ENCODE measurements at regions not wholly inside any gene's neighbourhood (a gene's known extent, or its start where the extent isn't known, plus 50 kb on each side); places are given as distances from the start of the nearest gene placed in this dataset.

GRCh38 chr2:215753808-215754207, 259.5 kb downstream of the MREG start:
- TF ChIP-seq, protein P1, sequence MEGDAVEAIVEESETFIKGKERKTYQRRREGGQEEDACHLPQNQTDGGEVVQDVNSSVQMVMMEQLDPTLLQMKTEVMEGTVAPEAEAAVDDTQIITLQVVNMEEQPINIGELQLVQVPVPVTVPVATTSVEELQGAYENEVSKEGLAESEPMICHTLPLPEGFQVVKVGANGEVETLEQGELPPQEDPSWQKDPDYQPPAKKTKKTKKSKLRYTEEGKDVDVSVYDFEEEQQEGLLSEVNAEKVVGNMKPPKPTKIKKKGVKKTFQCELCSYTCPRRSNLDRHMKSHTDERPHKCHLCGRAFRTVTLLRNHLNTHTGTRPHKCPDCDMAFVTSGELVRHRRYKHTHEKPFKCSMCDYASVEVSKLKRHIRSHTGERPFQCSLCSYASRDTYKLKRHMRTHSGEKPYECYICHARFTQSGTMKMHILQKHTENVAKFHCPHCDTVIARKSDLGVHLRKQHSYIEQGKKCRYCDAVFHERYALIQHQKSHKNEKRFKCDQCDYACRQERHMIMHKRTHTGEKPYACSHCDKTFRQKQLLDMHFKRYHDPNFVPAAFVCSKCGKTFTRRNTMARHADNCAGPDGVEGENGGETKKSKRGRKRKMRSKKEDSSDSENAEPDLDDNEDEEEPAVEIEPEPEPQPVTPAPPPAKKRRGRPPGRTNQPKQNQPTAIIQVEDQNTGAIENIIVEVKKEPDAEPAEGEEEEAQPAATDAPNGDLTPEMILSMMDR (conservative IDR thresholded peaks at IDR 0.05; ENCODE audit: low read depth, low read length), result no peak
- no peak for TF ChIP-seq EZH2 (IDR thresholded peaks at IDR 0.05; ENCODE audit: low read length, unreplicated experiment)
